ENCODE measurements at regions not wholly inside any gene's neighbourhood (a gene's known extent, or its start where the extent isn't known, plus 50 kb on each side); places are given as distances from the start of the nearest gene placed in this dataset.

GRCh38 chr7:10474048-10474447, 499.6 kb upstream of the PHF14 start:
- Histone ChIP-seq H3K27me3 (ENCODE audit: insufficient read depth, low read depth) (peaks cover 10% of the 10 kb centered on the region; the same call in 1 of the 2 replicates), H4K20me1 (ENCODE audit: insufficient read depth) (no peaks in the 10 kb centered on the region), H3K9me2 (ENCODE audit: insufficient read depth) (no peaks in the 10 kb centered on the region), H3K36me3 (ENCODE audit: low read depth) (no peaks in the 10 kb centered on the region), H3K4me3 (no peak overlapping the region), H2AFZ (no peak overlapping the region), H3K79me2 (ENCODE audit: low read depth) (no peaks in the 10 kb centered on the region), H3K4me2 (no peak overlapping the region), H3F3A (ENCODE audit: insufficient read depth, low read depth) (no peaks in the 10 kb centered on the region), H3K4me1 (replicated peaks; ENCODE audit: insufficient read depth) (no peaks in the 10 kb centered on the region), H3K27ac (no peak overlapping the region), H3K9me3 (ENCODE audit: insufficient read depth, low read depth) (no peaks in the 10 kb centered on the region)
- intact Hi-C loops (cut with micrococcal nuclease; ENCODE audit: unreplicated experiment), result no loop called here
- BruUV-seq (replicated peaks), result no TSS peak
- no peak for DNase-seq
- no peak for TF ChIP-seq EZH2 (IDR thresholded peaks at IDR 0.05; ENCODE audit: low read depth)
- TF ChIP-seq CTCF (conservative IDR thresholded peaks at IDR 0.05), result no peak
- CTCF ChIA-PET, result no interaction called here
- POLR2A ChIA-PET (ENCODE audit: unreplicated experiment), result no interaction called here

DNA sequence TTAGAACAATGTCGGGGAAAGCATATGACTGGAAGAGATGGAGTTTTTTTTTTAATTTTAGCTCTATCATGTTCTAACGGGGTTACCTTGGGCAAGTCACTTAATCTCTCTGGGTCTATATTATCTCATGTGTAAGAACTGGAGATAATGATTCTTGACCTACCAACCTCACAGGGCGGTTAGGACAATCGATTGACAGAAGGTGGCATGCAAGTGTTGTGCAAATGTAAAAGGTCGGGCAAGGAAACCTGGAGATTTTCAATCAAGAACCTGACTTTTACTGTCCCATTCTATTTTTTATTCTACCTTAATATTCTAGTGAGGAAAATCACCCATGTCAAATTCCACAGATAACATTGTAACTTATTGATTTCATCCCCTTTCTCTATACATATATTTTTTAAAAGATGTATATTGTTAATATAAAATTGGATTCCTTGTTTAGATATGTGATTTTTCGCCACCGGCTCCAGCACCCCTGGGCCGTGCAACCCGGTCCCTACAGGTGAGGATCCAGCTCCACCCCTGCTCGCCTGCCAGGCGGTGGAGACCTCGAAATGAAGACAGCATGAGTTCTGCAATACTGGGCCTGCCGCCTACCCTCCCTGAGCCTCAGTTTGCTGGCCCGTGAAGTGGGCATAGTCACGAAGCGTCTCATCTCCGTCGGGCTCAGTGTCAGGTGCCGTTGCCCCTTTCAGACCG, 497.6 kb upstream of the PHF14 start:
- Histone ChIP-seq H3K27ac (no peak overlapping the region), H3F3A (ENCODE audit: insufficient read depth, low read depth) (no peaks in the 10 kb centered on the region), H4K20me1 (ENCODE audit: insufficient read depth) (no peaks in the 10 kb centered on the region), H3K9me2 (ENCODE audit: insufficient read depth) (no peaks in the 10 kb centered on the region), H3K9me3 (ENCODE audit: insufficient read depth, low read depth) (no peaks in the 10 kb centered on the region), H3K27me3 (ENCODE audit: insufficient read depth, low read depth) (peaks cover 10% of the 10 kb centered on the region; the same call in 1 of the 2 replicates), H3K36me3 (ENCODE audit: low read depth) (no peaks in the 10 kb centered on the region), H3K4me1 (replicated peaks; ENCODE audit: insufficient read depth) (no peaks in the 10 kb centered on the region), H2AFZ (no peak overlapping the region), H3K4me2 (no peak overlapping the region), H3K79me2 (ENCODE audit: low read depth) (no peaks in the 10 kb centered on the region), H3K4me3 (no peak overlapping the region)
- TF ChIP-seq CTCF (conservative IDR thresholded peaks at IDR 0.05) (no peak), EZH2 (IDR thresholded peaks at IDR 0.05; ENCODE audit: low read depth) (no peak)
- CTCF ChIA-PET, result interaction anchor here (0.7 kb wide), 1 partner anchor 183 kb away, joined by 3 read pairs; no protein-coding TSS in a partner anchor
- no TSS peak for BruUV-seq (replicated peaks)
- POLR2A ChIA-PET (ENCODE audit: unreplicated experiment), result no interaction called here
- DNase-seq, result no peak
- intact Hi-C loops (cut with micrococcal nuclease; ENCODE audit: unreplicated experiment), result no loop called here

DNA sequence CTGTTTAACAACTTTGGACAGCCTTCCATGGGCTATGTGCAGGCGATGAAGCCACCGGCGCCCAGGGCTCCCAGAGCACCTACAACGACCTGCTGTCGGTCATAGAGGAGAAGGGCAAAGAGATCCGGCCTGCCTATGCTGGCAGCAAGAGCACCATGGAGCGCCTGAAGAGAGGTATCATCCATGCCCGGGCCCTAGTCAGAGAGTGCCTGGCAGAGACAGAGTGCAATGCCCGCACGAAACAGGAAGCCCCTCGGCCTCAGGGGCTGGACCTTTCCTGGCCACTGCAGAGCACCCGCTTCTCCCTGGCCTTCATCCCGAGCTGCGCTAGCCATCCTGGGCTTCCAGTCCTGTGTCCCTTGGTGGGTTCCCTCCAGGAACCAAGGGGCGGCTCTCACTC, 497.0 kb upstream of the PHF14 start:
- ChIA-PET POLR2A (ENCODE audit: unreplicated experiment) (no interaction called here), CTCF (no interaction called here)
- Histone ChIP-seq H3K4me3 (no peak overlapping the region), H2AFZ (no peak overlapping the region), H3K27me3 (ENCODE audit: insufficient read depth, low read depth) (peaks cover 10% of the 10 kb centered on the region; the same call in 1 of the 2 replicates), H3K79me2 (ENCODE audit: low read depth) (no peaks in the 10 kb centered on the region), H3K4me1 (replicated peaks; ENCODE audit: insufficient read depth) (no peaks in the 10 kb centered on the region), H3K36me3 (ENCODE audit: low read depth) (no peaks in the 10 kb centered on the region), H3F3A (ENCODE audit: insufficient read depth, low read depth) (no peaks in the 10 kb centered on the region), H3K27ac (no peak overlapping the region), H3K4me2 (no peak overlapping the region), H3K9me2 (ENCODE audit: insufficient read depth) (no peaks in the 10 kb centered on the region), H4K20me1 (ENCODE audit: insufficient read depth) (no peaks in the 10 kb centered on the region), H3K9me3 (ENCODE audit: insufficient read depth, low read depth) (no peaks in the 10 kb centered on the region)
- DNase-seq, result no peak
- BruUV-seq (replicated peaks), result no TSS peak
- TF ChIP-seq CTCF (conservative IDR thresholded peaks at IDR 0.05) (no peak), EZH2 (IDR thresholded peaks at IDR 0.05; ENCODE audit: low read depth) (no peak)
- intact Hi-C loops (cut with micrococcal nuclease; ENCODE audit: unreplicated experiment), result no loop called here
